ENCODE measurements at regions not wholly inside any gene's neighbourhood (a gene's known extent, or its start where the extent isn't known, plus 50 kb on each side); places are given as distances from the start of the nearest gene placed in this dataset.

DNA sequence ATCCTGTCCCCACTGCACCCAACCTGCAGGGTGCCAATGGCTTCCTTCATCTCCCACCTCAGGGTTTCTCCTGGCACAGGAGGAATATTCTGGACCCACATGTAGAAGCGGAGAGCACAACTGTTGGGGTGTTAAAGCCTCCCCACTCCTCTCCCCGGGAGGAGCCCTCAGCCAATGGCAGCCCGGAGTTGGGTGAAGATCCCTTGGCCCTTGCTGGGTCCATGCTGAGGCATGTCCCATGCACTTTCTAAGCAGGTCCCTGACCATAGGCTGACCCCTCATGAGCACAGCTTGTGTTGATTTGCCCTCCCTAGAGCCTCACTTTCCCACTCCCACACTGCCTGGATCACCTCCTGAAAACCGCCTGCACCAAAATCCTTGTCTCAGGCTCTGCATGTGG, 97.2 kb upstream of the PMEPA1 start:
- no peaks in the 10 kb centered on the region for H3K9me3 ChIP-seq (ENCODE audit: control insufficient read depth, insufficient read depth, low read length)
- H3K4me3 ChIP-seq (ENCODE audit: insufficient read depth, low read depth, low read length), result no peak overlapping the region
- ChIA-PET CTCF (no interaction called here), POLR2A (ENCODE audit: unreplicated experiment) (no interaction called here)
- H3K4me1 ChIP-seq (ENCODE audit: control insufficient read depth, insufficient read depth, low read length), result no peaks in the 10 kb centered on the region
- in situ Hi-C loops (cut with MboI; ENCODE audit: low sequenced_read_pairs) (no loop called here), intact Hi-C loops (cut with micrococcal nuclease) (no loop called here), dilution Hi-C loops (cut with HindIII; ENCODE audit: low sequenced_read_pairs, unreplicated experiment) (no loop called here)
- no peak overlapping the region for H2BK5ac ChIP-seq (ENCODE audit: low read depth, low read length, poor library complexity, severe bottlenecking)
- no peaks in the 10 kb centered on the region for H3K36me3 ChIP-seq (ENCODE audit: control insufficient read depth, insufficient read depth, low read length)
- ATAC-seq (ENCODE audit: low read depth) (no peak), DNase-seq (no peak)
- H4K91ac ChIP-seq (ENCODE audit: insufficient read depth, low read depth, low read length), result no peak overlapping the region
- no peak overlapping the region for H3K4me2 ChIP-seq (ENCODE audit: low read depth, low read length)
- H4K20me1 ChIP-seq (ENCODE audit: insufficient read depth, low read length), result no peaks in the 10 kb centered on the region
- H3K9me1 ChIP-seq (ENCODE audit: insufficient read depth, low read length), result no peaks in the 10 kb centered on the region
- H3K9ac ChIP-seq (ENCODE audit: low read depth, low read length), result no peak overlapping the region
- H3K56ac ChIP-seq (ENCODE audit: extremely low read depth, insufficient read depth, low read length), result no peak overlapping the region
- 77% methylated on average over 3 of the region's 4 CpGs; no CpG with 5 or more reads in 1 of the 2 experiments for WGBS, 2 experiments (ENCODE audit: extremely low coverage in 2 of 2, insufficient read length in 1 of 2)
- no peak overlapping the region for H2BK120ac ChIP-seq (ENCODE audit: low read depth, low read length)
- H3K79me1 ChIP-seq (ENCODE audit: low read depth in 1 of 2, low read length in 2 of 2), result no peaks in the 10 kb centered on the region
- H3K27ac ChIP-seq (ENCODE audit: insufficient read depth, low read length), result no peak overlapping the region
- no peak overlapping the region for H2BK15ac ChIP-seq (ENCODE audit: low read depth, low read length)
- H2AK5ac ChIP-seq (ENCODE audit: low read depth, low read length), result no peak overlapping the region
- no peak overlapping the region for H3K4ac ChIP-seq (ENCODE audit: low read depth, low read length)
- no peak overlapping the region for H3K18ac ChIP-seq (ENCODE audit: low read depth, low read length)
- no peak overlapping the region for H4K5ac ChIP-seq (ENCODE audit: low read depth, low read length)
- no peak overlapping the region for H4K8ac ChIP-seq (ENCODE audit: low read depth in 2 of 2, low read length in 2 of 2)
- H3K14ac ChIP-seq (replicated peaks; ENCODE audit: low read depth, low read length), result no peak overlapping the region
- H2BK20ac ChIP-seq (ENCODE audit: low read depth, low read length), result no peak overlapping the region
- TF ChIP-seq RAD21 (IDR thresholded peaks at IDR 0.05; ENCODE audit: low read length) (no peak), SMC3 (IDR thresholded peaks at IDR 0.05; ENCODE audit: low read depth, low read length) (no peak), CEBPB (IDR thresholded peaks at IDR 0.05; ENCODE audit: low read depth, low read length) (no peak), RCOR1 (IDR thresholded peaks at IDR 0.05; ENCODE audit: insufficient replicate concordance, low read length) (no peak), MAZ (IDR thresholded peaks at IDR 0.05; ENCODE audit: borderline replicate concordance, low read depth, low read length) (no peak), FOS (IDR thresholded peaks at IDR 0.05; ENCODE audit: low read depth, low read length) (no peak), POLR2A (IDR thresholded peaks at IDR 0.05; ENCODE audit: low read depth, low read length) (no peak), MXI1 (IDR thresholded peaks at IDR 0.05; ENCODE audit: borderline replicate concordance, low read depth, low read length) (no peak), RFX5 (IDR thresholded peaks at IDR 0.05; ENCODE audit: low read depth, low read length) (no peak), ELK1 (IDR thresholded peaks at IDR 0.05; ENCODE audit: borderline replicate concordance, low read depth, low read length) (no peak), CHD1 (IDR thresholded peaks at IDR 0.05; ENCODE audit: low read depth, low read length) (no peak)
- TF ChIP-seq, protein P1, sequence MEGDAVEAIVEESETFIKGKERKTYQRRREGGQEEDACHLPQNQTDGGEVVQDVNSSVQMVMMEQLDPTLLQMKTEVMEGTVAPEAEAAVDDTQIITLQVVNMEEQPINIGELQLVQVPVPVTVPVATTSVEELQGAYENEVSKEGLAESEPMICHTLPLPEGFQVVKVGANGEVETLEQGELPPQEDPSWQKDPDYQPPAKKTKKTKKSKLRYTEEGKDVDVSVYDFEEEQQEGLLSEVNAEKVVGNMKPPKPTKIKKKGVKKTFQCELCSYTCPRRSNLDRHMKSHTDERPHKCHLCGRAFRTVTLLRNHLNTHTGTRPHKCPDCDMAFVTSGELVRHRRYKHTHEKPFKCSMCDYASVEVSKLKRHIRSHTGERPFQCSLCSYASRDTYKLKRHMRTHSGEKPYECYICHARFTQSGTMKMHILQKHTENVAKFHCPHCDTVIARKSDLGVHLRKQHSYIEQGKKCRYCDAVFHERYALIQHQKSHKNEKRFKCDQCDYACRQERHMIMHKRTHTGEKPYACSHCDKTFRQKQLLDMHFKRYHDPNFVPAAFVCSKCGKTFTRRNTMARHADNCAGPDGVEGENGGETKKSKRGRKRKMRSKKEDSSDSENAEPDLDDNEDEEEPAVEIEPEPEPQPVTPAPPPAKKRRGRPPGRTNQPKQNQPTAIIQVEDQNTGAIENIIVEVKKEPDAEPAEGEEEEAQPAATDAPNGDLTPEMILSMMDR (conservative IDR thresholded peaks at IDR 0.05; ENCODE audit: low read depth, low read length), result no peak
- no peak overlapping the region for H2AK9ac ChIP-seq (replicated peaks; ENCODE audit: low read depth, low read length, poor library complexity)
- H2AFZ ChIP-seq (replicated peaks; ENCODE audit: low read length, poor library complexity), result no peak overlapping the region
- BruUV-seq (replicated peaks), result no TSS peak
- no peak overlapping the region for H3K23ac ChIP-seq (ENCODE audit: low read depth, low read length)
- H3K27me3 ChIP-seq (ENCODE audit: control insufficient read depth, insufficient read depth, low read length), result peaks cover 23% of the 10 kb centered on the region

Data from IMR-90 (cell line).